Naive thymus-derived CD4-positive, alpha-beta T cell (primary cell): ENCODE measurements at regions not wholly inside any gene's neighbourhood (a gene's known extent, or its start where the extent isn't known, plus 50 kb on each side); places are given as distances from the start of the nearest gene placed in this dataset.
"Not testable (repeated sequence)": the region's sequence is repeated elsewhere in the genome, so short reads cannot be mapped to it uniquely, and the experiment has no call there.

ENCODE experiments used
- ATAC-seq: fragments of 150-1000 bp; cut with Tn5 transposase; 2 replicates; pipeline ENCODE4 v1.10.0; 2021; ENCODE audit warnings: mild to moderate bottlenecking, moderate library complexity
- CTCF ChIA-PET: fragments of 350-600 bp; sonication (Branson Sonifier 250); formaldehyde crosslinking; loops from one replicate; lab custom pipeline; 2021; ENCODE audit warnings: antibody characterized with exemption; lab: Charles Lee
- POLR2A ChIA-PET: fragments of 350-600 bp; sonication (Branson Sonifier 250); formaldehyde crosslinking; loops from one replicate; lab custom pipeline; 2021; ENCODE audit warnings: antibody characterized with exemption, inconsistent platforms; lab: Charles Lee
- DNase-seq, 9 donors: peaks; one replicate each; pipeline versions ENCODE4 v3.0.0 to v3.0.0-alpha.2; 2020 to 2022; ENCODE audit warnings: mixed read lengths in 1 of 9
- H3K27ac ChIP-seq: one replicate; pipeline ENCODE4 v1.7.0; 2013; ENCODE audit warnings: mild to moderate bottlenecking, low read depth, low read length, moderate library complexity
- H3K27me3 ChIP-seq, 2 donors: one replicate each; pipeline ENCODE4 v1.7.0; 2013; ENCODE audit warnings: low read length in 2 of 2, mild to moderate bottlenecking in 2 of 2, moderate library complexity in 2 of 2; ENCODE audit not compliant: control insufficient read depth in 2 of 2, insufficient read depth in 2 of 2
- H3K36me3 ChIP-seq, 3 experiments: 1 replicate in 2 of 3; 2 replicates in 1 of 3; pipeline ENCODE4 v1.7.0; 2013; ENCODE audit warnings: low read length in 3 of 3, mild to moderate bottlenecking in 3 of 3, moderate library complexity in 1 of 3; ENCODE audit not compliant: insufficient read depth in 3 of 3, control insufficient read depth in 2 of 3
- H3K4me1 ChIP-seq, 2 donors: one replicate each; pipeline ENCODE4 v1.7.0; 2013; ENCODE audit warnings: low read length in 2 of 2, mild to moderate bottlenecking in 2 of 2, moderate library complexity in 1 of 2; ENCODE audit not compliant: control insufficient read depth in 2 of 2, insufficient read depth in 2 of 2
- H3K4me3 ChIP-seq: 2 replicates; pipeline ENCODE4 v1.7.0; 2013; ENCODE audit warnings: mild to moderate bottlenecking, low read length
- H3K9me3 ChIP-seq, 3 experiments: 1 replicate in 2 of 3; 2 replicates in 1 of 3; pipeline ENCODE4 v1.7.0; 2013; ENCODE audit warnings: low read length in 3 of 3; ENCODE audit not compliant: control insufficient read depth in 2 of 3
- H3K27ac Mint-ChIP-seq, 9 donors: one replicate each; pipeline ENCODE4 v1.8.0; 2020 to 2022; ENCODE audit warnings: mixed read lengths in 9 of 9, mild to moderate bottlenecking in 8 of 9, moderate library complexity in 5 of 9, inconsistent platforms in 2 of 9
- H3K27me3 Mint-ChIP-seq, 5 donors: one replicate each; pipeline ENCODE4 v1.8.0; 2021 to 2022; ENCODE audit warnings: mixed read lengths in 5 of 5, mild to moderate bottlenecking in 1 of 5
- H3K36me3 Mint-ChIP-seq, 5 donors: one replicate each; pipeline ENCODE4 v1.8.0; 2020 to 2022; ENCODE audit warnings: mixed read lengths in 5 of 5, mild to moderate bottlenecking in 3 of 5, inconsistent platforms in 1 of 5
- H3K4me1 Mint-ChIP-seq, 7 donors: one replicate each; pipeline ENCODE4 v1.8.0; 2020 to 2022; ENCODE audit warnings: mixed read lengths in 7 of 7, mild to moderate bottlenecking in 3 of 7, inconsistent platforms in 1 of 7
- H3K4me3 Mint-ChIP-seq, 10 donors: one replicate each; pipeline ENCODE4 v1.8.0; 2020 to 2022; ENCODE audit warnings: mild to moderate bottlenecking in 10 of 10, mixed read lengths in 10 of 10, moderate library complexity in 6 of 10, inconsistent platforms in 2 of 10
- H3K9me3 Mint-ChIP-seq, 11 donors: one replicate each; pipeline ENCODE4 v1.8.0; 2020 to 2022; ENCODE audit warnings: mixed read lengths in 11 of 11, mild to moderate bottlenecking in 4 of 11, inconsistent platforms in 1 of 11, moderate library complexity in 1 of 11
- intact Hi-C, 2 donors: fragments of 100-400 bp; cut with micrococcal nuclease; formaldehyde crosslinking; loops; one replicate each; pipeline ENCODE4 v1.15.1; 2023

DNA sequence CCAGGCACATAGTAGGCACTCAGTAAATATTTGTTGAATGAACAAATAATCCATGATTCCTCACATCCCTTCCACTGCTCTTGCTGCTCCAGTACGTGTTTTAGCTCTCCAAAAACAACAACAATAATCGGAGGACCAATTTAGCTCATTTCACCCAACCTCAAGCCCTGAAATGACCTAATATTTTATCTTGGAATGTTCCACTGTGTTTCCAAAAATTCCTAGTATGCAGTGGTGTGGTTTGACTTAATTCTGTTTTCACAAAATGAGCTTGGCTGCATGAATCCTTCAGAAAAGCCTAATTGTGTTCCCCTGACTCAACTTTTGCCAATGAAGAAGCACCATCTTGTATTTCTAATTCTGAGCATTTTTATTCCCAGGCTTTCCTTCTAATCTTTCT, 168.0 kb upstream of the PHACTR1 start:
- Mint-ChIP-seq H3K4me3 (no peak overlapping the region), H3K9me3 (peaks cover 0 to 7% (median 0%) of the 10 kb centered on the region in 11 donors), H3K4me1 (no peaks in the 10 kb centered on the region), H3K27me3 (peaks cover 0 to 24% (median 22%) of the 10 kb centered on the region in 5 donors), H3K36me3 (no peaks in the 10 kb centered on the region), H3K27ac (no peak overlapping the region)
- no peak overlapping the region for H3K27ac ChIP-seq
- intact Hi-C loops, result no loop called here
- H3K4me3 ChIP-seq, result no peak overlapping the region
- no peak for DNase-seq
- no peaks in the 10 kb centered on the region for H3K4me1 ChIP-seq
- H3K27me3 ChIP-seq, result no peaks in the 10 kb centered on the region
- no peaks in the 10 kb centered on the region for H3K9me3 ChIP-seq
- H3K36me3 ChIP-seq, result no peaks in the 10 kb centered on the region
- ChIA-PET POLR2A (no interaction called here), CTCF (no interaction called here)
- no peak for ATAC-seq

DNA sequence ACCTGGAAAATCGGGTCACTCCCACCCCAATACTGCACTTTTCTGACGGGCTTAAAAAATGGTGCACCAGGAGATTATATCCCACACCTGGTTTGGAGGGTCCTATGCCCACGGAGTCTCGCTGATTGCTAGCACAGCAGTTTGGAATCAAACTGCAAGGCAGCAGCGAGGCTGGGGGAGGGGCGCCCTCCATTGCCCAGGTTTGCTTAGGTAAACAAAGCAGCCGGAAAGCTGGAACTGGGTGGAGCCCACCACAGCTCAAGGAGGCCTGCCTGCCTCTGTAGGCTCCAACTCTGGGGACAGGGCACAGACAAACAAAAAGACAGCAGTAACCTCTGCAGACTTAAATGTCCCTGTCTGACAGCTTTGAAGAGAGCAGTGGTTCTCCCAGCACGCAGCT, 167.1 kb upstream of the PHACTR1 start:
- H3K27me3 Mint-ChIP-seq, result peaks cover 0 to 24% (median 22%) of the 10 kb centered on the region in 5 donors
- POLR2A ChIA-PET, H3K4me1 Mint-ChIP-seq, DNase-seq, H3K27ac Mint-ChIP-seq, H3K9me3 ChIP-seq, H3K36me3 Mint-ChIP-seq, H3K4me1 ChIP-seq, ATAC-seq, H3K27ac ChIP-seq, H3K9me3 Mint-ChIP-seq, H3K27me3 ChIP-seq, H3K36me3 ChIP-seq, H3K4me3 ChIP-seq, CTCF ChIA-PET, H3K4me3 Mint-ChIP-seq, intact Hi-C loops: not testable (repeated sequence)

DNA sequence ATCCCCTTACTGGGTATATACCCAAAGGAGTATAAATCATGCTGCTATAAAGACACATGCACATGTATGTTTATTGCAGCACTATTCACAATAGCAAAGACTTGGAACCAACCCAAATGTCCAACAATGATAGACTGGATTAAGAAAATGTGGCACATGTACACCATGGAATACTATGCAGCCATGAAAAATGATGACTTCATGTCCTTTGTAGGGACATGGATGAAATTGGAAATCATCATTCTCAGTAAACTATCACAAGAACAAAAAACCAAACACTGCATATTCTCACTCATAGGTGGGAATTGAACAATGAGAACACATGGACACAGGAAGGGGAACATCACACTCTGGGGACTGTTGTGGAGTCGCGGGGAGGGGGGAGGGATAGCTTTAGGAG, 161.7 kb upstream of the PHACTR1 start:
- H3K27me3 ChIP-seq, H3K36me3 ChIP-seq, CTCF ChIA-PET, H3K27ac ChIP-seq, POLR2A ChIA-PET, H3K4me3 Mint-ChIP-seq, DNase-seq, H3K36me3 Mint-ChIP-seq, intact Hi-C loops, H3K4me3 ChIP-seq, H3K4me1 ChIP-seq, H3K27ac Mint-ChIP-seq, H3K4me1 Mint-ChIP-seq, ATAC-seq, H3K9me3 ChIP-seq: not testable (repeated sequence)
- H3K9me3 Mint-ChIP-seq, result peaks cover 0 to 11% (median 5%) of the 10 kb centered on the region in 11 donors
- H3K27me3 Mint-ChIP-seq, result peaks cover 2 to 16% (median 10%) of the 10 kb centered on the region in 5 donors

DNA sequence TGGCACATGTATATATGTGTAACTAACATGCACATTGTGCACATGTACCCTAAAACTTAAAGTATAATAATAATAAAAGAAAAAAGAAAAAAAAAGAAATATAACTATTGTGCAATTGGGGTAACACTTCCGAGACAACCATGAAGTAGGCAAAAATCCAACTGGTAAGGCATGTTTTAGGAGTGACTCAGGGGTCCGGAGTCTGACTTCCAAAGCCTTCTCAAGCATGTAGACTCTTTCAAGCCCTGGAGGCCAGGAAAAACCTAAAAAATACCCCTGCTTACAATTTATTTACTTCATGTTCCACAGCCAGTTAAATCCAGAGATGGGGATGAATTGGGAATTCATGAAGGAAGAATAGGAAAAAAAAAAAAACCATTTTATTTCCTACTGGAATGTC, 161.3 kb upstream of the PHACTR1 start:
- H3K4me3 Mint-ChIP-seq, result no peak overlapping the region
- H3K4me1 Mint-ChIP-seq, result no peaks in the 10 kb centered on the region
- ChIA-PET CTCF (no interaction called here), POLR2A (no interaction called here)
- H3K36me3 Mint-ChIP-seq, result no peaks in the 10 kb centered on the region
- intact Hi-C loops, result no loop called here
- Histone ChIP-seq H3K27ac (no peak overlapping the region), H3K9me3 (no peaks in the 10 kb centered on the region), H3K27me3 (no peaks in the 10 kb centered on the region), H3K4me3 (no peak overlapping the region), H3K4me1 (no peaks in the 10 kb centered on the region), H3K36me3 (no peaks in the 10 kb centered on the region)
- no peak for DNase-seq
- no peak for ATAC-seq
- H3K27me3 Mint-ChIP-seq, result peaks cover 2 to 17% (median 15%) of the 10 kb centered on the region in 5 donors
- H3K9me3 Mint-ChIP-seq, result peaks cover 0 to 12% (median 5%) of the 10 kb centered on the region in 11 donors
- no peak overlapping the region for H3K27ac Mint-ChIP-seq

DNA sequence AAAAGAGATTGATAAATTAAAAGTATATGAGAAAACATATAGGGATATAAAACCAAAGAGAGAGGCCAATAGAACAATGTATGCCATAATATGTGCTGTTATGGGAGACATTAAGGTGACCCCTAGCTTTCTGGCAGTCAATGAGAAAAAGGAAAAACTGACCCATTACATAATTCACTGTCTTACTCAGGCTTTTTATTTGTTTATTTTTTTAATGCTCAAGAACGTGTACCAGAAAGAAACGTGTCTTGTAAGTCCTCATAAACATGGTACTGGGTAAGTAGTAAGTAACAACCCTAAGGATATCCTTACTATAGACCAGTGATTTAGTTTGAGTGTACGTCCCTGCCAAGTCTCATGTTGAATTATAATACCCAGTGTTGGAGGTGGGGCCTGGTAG, 160.8 kb upstream of the PHACTR1 start:
- no peaks in the 10 kb centered on the region for H3K36me3 Mint-ChIP-seq
- H3K4me3 ChIP-seq, result no peak overlapping the region
- ATAC-seq, result no peak
- H3K27me3 ChIP-seq, result no peaks in the 10 kb centered on the region
- H3K4me3 Mint-ChIP-seq, result no peak overlapping the region
- intact Hi-C loops, result no loop called here
- ChIA-PET CTCF (no interaction called here), POLR2A (no interaction called here)
- H3K27me3 Mint-ChIP-seq, result peaks cover 2 to 19% (median 16%) of the 10 kb centered on the region in 5 donors
- H3K9me3 ChIP-seq, result no peaks in the 10 kb centered on the region
- H3K36me3 ChIP-seq, result no peaks in the 10 kb centered on the region
- no peak overlapping the region for H3K27ac Mint-ChIP-seq
- H3K27ac ChIP-seq, result no peak overlapping the region
- H3K9me3 Mint-ChIP-seq, result peaks cover 0 to 15% (median 8%) of the 10 kb centered on the region in 11 donors
- no peaks in the 10 kb centered on the region for H3K4me1 Mint-ChIP-seq
- H3K4me1 ChIP-seq, result no peaks in the 10 kb centered on the region
- no peak for DNase-seq

DNA sequence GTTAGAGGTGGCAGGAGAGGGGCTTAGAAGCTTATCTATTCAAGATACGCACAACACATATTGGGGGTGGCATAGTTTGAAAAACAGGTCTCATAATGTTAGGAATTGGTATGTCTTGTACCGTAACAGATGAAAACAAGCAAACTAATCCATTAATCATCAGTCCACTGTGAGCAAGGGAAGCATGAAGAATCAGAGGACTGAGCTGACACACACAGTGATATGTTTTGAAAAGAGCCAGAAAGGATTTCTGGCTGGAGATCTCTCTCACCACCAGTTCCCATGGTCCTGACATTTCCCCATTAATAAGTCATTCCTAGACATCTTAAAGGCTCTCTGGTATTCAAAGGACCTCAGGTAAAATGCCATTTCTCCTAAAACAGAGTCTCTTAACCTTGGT, 158.8 kb upstream of the PHACTR1 start:
- Histone ChIP-seq H3K4me3 (no peak overlapping the region), H3K9me3 (no peaks in the 10 kb centered on the region), H3K4me1 (no peaks in the 10 kb centered on the region), H3K36me3 (no peaks in the 10 kb centered on the region), H3K27me3 (no peaks in the 10 kb centered on the region), H3K27ac (no peak overlapping the region)
- H3K4me3 Mint-ChIP-seq, result no peak overlapping the region
- H3K4me1 Mint-ChIP-seq, result no peaks in the 10 kb centered on the region
- POLR2A ChIA-PET, result no interaction called here
- H3K36me3 Mint-ChIP-seq, result no peaks in the 10 kb centered on the region
- no peak overlapping the region for H3K27ac Mint-ChIP-seq
- DNase-seq (no peak), ATAC-seq (no peak)
- H3K9me3 Mint-ChIP-seq, result peaks cover 3 to 29% (median 13%) of the 10 kb centered on the region in 11 donors
- CTCF ChIA-PET, result no interaction called here
- peaks cover 2 to 28% (median 19%) of the 10 kb centered on the region in 5 donors for H3K27me3 Mint-ChIP-seq
- intact Hi-C loops, result no loop called here

DNA sequence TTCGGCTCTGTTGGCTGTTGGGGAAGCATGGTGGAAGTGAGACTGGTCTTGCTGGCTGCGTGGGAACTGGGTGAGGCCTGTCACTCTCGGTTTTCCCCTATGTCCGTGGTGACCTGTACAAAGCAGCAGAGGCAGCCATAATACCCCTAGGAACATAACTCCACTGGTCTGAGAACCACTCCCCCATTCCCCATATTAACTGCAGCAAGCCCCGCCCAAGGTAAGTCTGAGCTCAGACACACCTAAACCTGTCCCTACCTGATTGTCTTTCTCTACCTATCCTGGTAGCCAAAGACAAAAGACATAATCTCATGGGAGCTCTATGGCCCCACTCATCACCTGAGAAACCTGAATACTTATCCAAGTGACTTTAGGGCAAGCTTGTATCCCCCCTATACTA, 156.3 kb upstream of the PHACTR1 start:
- no peaks in the 10 kb centered on the region for H3K36me3 ChIP-seq
- no peak overlapping the region for H3K4me3 ChIP-seq
- DNase-seq (no peak), ATAC-seq (no peak)
- ChIA-PET CTCF (no interaction called here), POLR2A (no interaction called here)
- peaks cover 0 to 35% (median 13%) of the 10 kb centered on the region in 11 donors for H3K9me3 Mint-ChIP-seq
- H3K27me3 ChIP-seq, result no peaks in the 10 kb centered on the region
- intact Hi-C loops, result no loop called here
- no peaks in the 10 kb centered on the region for H3K9me3 ChIP-seq
- H3K27ac Mint-ChIP-seq, result no peak overlapping the region
- H3K27ac ChIP-seq, result no peak overlapping the region
- no peak overlapping the region for H3K4me3 Mint-ChIP-seq
- H3K27me3 Mint-ChIP-seq, result peaks cover 2 to 38% (median 19%) of the 10 kb centered on the region in 5 donors
- no peaks in the 10 kb centered on the region for H3K4me1 Mint-ChIP-seq
- H3K36me3 Mint-ChIP-seq, result no peaks in the 10 kb centered on the region
- H3K4me1 ChIP-seq, result no peaks in the 10 kb centered on the region
